Right lobe of liver (tissue), 6 donors: ENCODE measurements at regions not wholly inside any gene's neighbourhood (a gene's known extent, or its start where the extent isn't known, plus 50 kb on each side); places are given as distances from the start of the nearest gene placed in this dataset.

Experiments
- ATAC-seq, 4 donors: fragments of 200-7000 bp; cut with Tn5 transposase; one replicate each; pipeline ENCODE4 v1.9.1; 2020; ENCODE audit warnings: mild to moderate bottlenecking in 4 of 4, moderate library complexity in 4 of 4
- DNase-seq, 3 donors: peaks; one replicate each; pipeline ENCODE4 v3.0.0-alpha.2; 2020
- H3K27ac ChIP-seq, 3 donors: fragments of 200-600 bp; one replicate each; pipeline ENCODE4 v1.8.0; 2022
- H3K27me3 ChIP-seq, 2 donors: fragments of 200-600 bp; one replicate each; pipeline ENCODE4 v1.8.0; 2022
- H3K36me3 ChIP-seq, 4 donors: fragments of 200-600 bp; sonication (generic) in 1 of 4; one replicate each; pipeline versions ENCODE4 v1.5.1 to v1.8.0; 2017 to 2022; ENCODE audit warnings: control low read depth in 1 of 4
- H3K4me1 ChIP-seq, 4 donors: fragments of 200-600 bp; sonication (generic) in 1 of 4; one replicate each; pipeline versions ENCODE4 v1.5.1 to v1.8.0; 2017 to 2022; ENCODE audit warnings: control low read depth in 1 of 4
- H3K4me3 ChIP-seq, 3 donors: fragments of 200-600 bp; one replicate each; pipeline ENCODE4 v1.8.0; 2022
- H3K9me3 ChIP-seq, 4 donors: fragments of 200-600 bp; sonication (generic) in 1 of 4; one replicate each; pipeline versions ENCODE4 v1.5.1 to v1.8.0; 2017 to 2022; ENCODE audit warnings: control low read depth in 1 of 4
- CTCF ChIP-seq, 4 donors: fragments of 200-600 bp in 3 of 4; fragments of 450-650 bp in 1 of 4; IDR thresholded peaks; one replicate each; pipeline versions ENCODE4 v1.5.1 to v1.8.0; 2016 to 2022; ENCODE audit warnings: antibody characterized with exemption in 4 of 4, mild to moderate bottlenecking in 2 of 4
- POLR2A ChIP-seq: fragments of 450-650 bp; IDR thresholded peaks from one replicate; pipeline ENCODE4 v1.6.1; 2017; ENCODE audit warnings: antibody characterized with exemption, mild to moderate bottlenecking
- WGBS: methylation state at CpG from one replicate; pipeline ENCODE4 v1.1.6; 2018; ENCODE audit warnings: low coverage, low lambda C conversion rate; ENCODE audit not compliant: insufficient coverage; ENCODE audit errors: missing lambda C conversion rate; 5-methylcytosine and 5-hydroxymethylcytosine counted together
- intact Hi-C, 2 donors: fragments of 100-400 bp; cut with DNase I; formaldehyde crosslinking; loops; one replicate each; pipeline versions ENCODE4 v1.11.2 to v1.14.1; 2022
- donor health status: DM: no; HTN: yes; CAD: no.
- donor health status: DM: no; HTN: no; CAD: no.
- donor health status: DM: no; HTN: no; CAD: no.
- donor health status: DM: no; HTN: yes; CAD: no.
- donor health status: DM: no; HTN: yes; CAD: no.

GRCh38 chr19:30122431-30122830 is 180.4 kb downstream of the URI1 start:
- no peak overlapping the region for H3K27ac ChIP-seq
- TF ChIP-seq POLR2A = no peak
- TF ChIP-seq CTCF (IDR thresholded peaks at IDR 0.05) = no peak
- H3K4me1 ChIP-seq = no peaks in the 10 kb centered on the region
- ATAC-seq (no peak), DNase-seq (no peak)
- no peaks in the 10 kb centered on the region for H3K36me3 ChIP-seq
- WGBS = 62% methylated on average over 7 of the region's 9 CpGs
- H3K9me3 ChIP-seq = no peaks in the 10 kb centered on the region
- no peak overlapping the region for H3K4me3 ChIP-seq
- intact Hi-C loops = no loop called here
- H3K27me3 ChIP-seq = no peaks in the 10 kb centered on the region

- no peak for TF ChIP-seq CTCF (IDR thresholded peaks at IDR 0.05)
- TF ChIP-seq POLR2A = no peak
- ATAC-seq (no peak), DNase-seq (no peak)
- no peaks in the 10 kb centered on the region for H3K27me3 ChIP-seq
- no CpG with 5 or more reads among the region's 14 CpGs for WGBS
- no peaks in the 10 kb centered on the region for H3K9me3 ChIP-seq
- intact Hi-C loops = no loop called here
- no peak overlapping the region for H3K27ac ChIP-seq
- H3K4me3 ChIP-seq = no peak overlapping the region
- H3K4me1 ChIP-seq = no peaks in the 10 kb centered on the region
- H3K36me3 ChIP-seq = no peaks in the 10 kb centered on the region
These were observed 181.1 kb downstream of the URI1 start for GRCh38 chr19:30123119-30123518.

- H3K27me3 ChIP-seq = no peaks in the 10 kb centered on the region
- H3K9me3 ChIP-seq = no peaks in the 10 kb centered on the region
- intact Hi-C loops = no loop called here
- no peak overlapping the region for H3K27ac ChIP-seq
- no peak overlapping the region for H3K4me3 ChIP-seq
- WGBS = 36% methylated on average over 9 of the region's 9 CpGs
- no peaks in the 10 kb centered on the region for H3K36me3 ChIP-seq
- no peak for ATAC-seq
- TF ChIP-seq POLR2A (no peak), CTCF (IDR thresholded peaks at IDR 0.05) (no peak)
- DNase-seq = no peak
- no peaks in the 10 kb centered on the region for H3K4me1 ChIP-seq
These were observed 181.6 kb downstream of the URI1 start for GRCh38 chr19:30123611-30124010.

GRCh38 chr19:30128211-30128610 is 186.2 kb downstream of the URI1 start:
- Histone ChIP-seq H3K36me3 (no peaks in the 10 kb centered on the region), H3K4me3 (no peak overlapping the region), H3K27me3 (no peaks in the 10 kb centered on the region), H3K27ac (no peak overlapping the region), H3K4me1 (no peaks in the 10 kb centered on the region), H3K9me3 (no peaks in the 10 kb centered on the region)
- TF ChIP-seq CTCF (IDR thresholded peaks at IDR 0.05) (no peak), POLR2A (no peak)
- DNase-seq = no peak
- intact Hi-C loops = no loop called here
- WGBS = 61% methylated on average over 2 of the region's 6 CpGs
- no peak for ATAC-seq
